H9 (cell line): ENCODE measurements at regions not wholly inside any gene's neighbourhood (a gene's known extent, or its start where the extent isn't known, plus 50 kb on each side); places are given as distances from the start of the nearest gene placed in this dataset.

ENCODE experiments used
- DNase-seq: peaks from one replicate; pipeline ENCODE4 v3.0.0-alpha.2; 2017
- H2AFZ ChIP-seq: one replicate; pipeline ENCODE4 v1.6.1; 2013; ENCODE audit warnings: mild to moderate bottlenecking, low read length, control low read depth, moderate library complexity
- H2AK5ac ChIP-seq: 2 replicates; pipeline ENCODE4 v1.6.1; 2013; ENCODE audit warnings: low read length, control low read depth, mixed read lengths; ENCODE audit not compliant: insufficient read length
- H2BK120ac ChIP-seq: one replicate; pipeline ENCODE4 v1.6.1; 2013; ENCODE audit warnings: low read depth, mild to moderate bottlenecking, low read length, control low read depth, inconsistent platforms; ENCODE audit not compliant: poor library complexity, severe bottlenecking
- H2BK12ac ChIP-seq: 2 replicates; pipeline ENCODE4 v1.6.1; 2013; ENCODE audit warnings: low read length, control low read depth, mixed read lengths, low read depth; ENCODE audit not compliant: insufficient read length
- H2BK15ac ChIP-seq: 2 replicates; pipeline ENCODE4 v1.6.1; 2013; ENCODE audit warnings: low read depth, low read length, control low read depth
- H2BK20ac ChIP-seq: one replicate; pipeline ENCODE4 v1.6.1; 2013; ENCODE audit warnings: low read depth, mild to moderate bottlenecking, low read length, control low read depth, inconsistent platforms; ENCODE audit not compliant: poor library complexity, severe bottlenecking
- H2BK5ac ChIP-seq: 2 replicates; pipeline ENCODE4 v1.6.1; 2013; ENCODE audit warnings: low read length, control low read depth, mixed read lengths; ENCODE audit not compliant: insufficient read length
- H3K14ac ChIP-seq: 2 replicates; pipeline ENCODE4 v1.6.1; 2013; ENCODE audit warnings: low read length, control low read depth; ENCODE audit not compliant: insufficient read depth
- H3K18ac ChIP-seq: 2 replicates; pipeline ENCODE4 v1.6.1; 2013; ENCODE audit warnings: low read depth, mild to moderate bottlenecking, mixed read lengths, low read length, control low read depth; ENCODE audit not compliant: insufficient read length
- H3K23ac ChIP-seq: 2 replicates; pipeline ENCODE4 v1.6.1; 2013; ENCODE audit warnings: low read length, control low read depth, mixed read lengths, low read depth; ENCODE audit not compliant: insufficient read length
- H3K23me2 ChIP-seq: 2 replicates; pipeline ENCODE4 v1.6.1; 2013; ENCODE audit warnings: low read depth, mild to moderate bottlenecking, mixed read lengths, low read length, control low read depth; ENCODE audit not compliant: insufficient read length, poor library complexity, severe bottlenecking
- H3K27ac ChIP-seq: 2 replicates; pipeline ENCODE4 v1.5.1; 2013; ENCODE audit warnings: low read length, control low read depth, mixed read lengths, low read depth; ENCODE audit not compliant: insufficient read length
- H3K27me3 ChIP-seq: 2 replicates; pipeline ENCODE4 v1.6.1; 2013; ENCODE audit warnings: low read length, control low read depth, inconsistent platforms; ENCODE audit not compliant: insufficient read depth
- H3K4ac ChIP-seq: 2 replicates; pipeline ENCODE4 v1.6.1; 2013; ENCODE audit warnings: low read depth, mild to moderate bottlenecking, control low read depth, inconsistent platforms, low read length, moderate library complexity
- H3K4me1 ChIP-seq: 2 replicates; pipeline ENCODE4 v1.6.1; 2013; ENCODE audit warnings: low read length, control low read depth, inconsistent platforms; ENCODE audit not compliant: insufficient read depth
- H3K4me2 ChIP-seq: 2 replicates; pipeline ENCODE4 v1.6.1; 2013; ENCODE audit warnings: low read length, control low read depth, mixed read lengths; ENCODE audit not compliant: insufficient read length, insufficient read depth
- H3K56ac ChIP-seq: 2 replicates; pipeline ENCODE4 v1.6.1; 2013; ENCODE audit warnings: low read depth, mild to moderate bottlenecking, mixed read lengths, low read length, control low read depth; ENCODE audit not compliant: insufficient read length
- H3K79me1 ChIP-seq: 2 replicates; pipeline ENCODE4 v1.6.1; 2013; ENCODE audit warnings: low read depth, mild to moderate bottlenecking, moderate library complexity, low read length, control low read depth, inconsistent platforms; ENCODE audit not compliant: insufficient read depth, poor library complexity, severe bottlenecking
- H3K79me2 ChIP-seq: 2 replicates; pipeline ENCODE4 v1.6.1; 2013; ENCODE audit warnings: low read length, control low read depth, inconsistent platforms; ENCODE audit not compliant: insufficient read depth
- H3K9ac ChIP-seq: 2 replicates; pipeline ENCODE4 v1.6.1; 2013; ENCODE audit warnings: low read length, control low read depth, mixed read lengths; ENCODE audit not compliant: insufficient read length; ENCODE audit errors: extremely low read depth
- H3K9me3 ChIP-seq: one replicate; pipeline ENCODE4 v1.6.1; 2013; ENCODE audit warnings: low read depth, low read length, inconsistent platforms; ENCODE audit not compliant: control insufficient read depth
- H3T11ph ChIP-seq: one replicate; pipeline ENCODE4 v1.6.1; 2013; ENCODE audit warnings: mild to moderate bottlenecking, low read length, control low read depth, inconsistent platforms
- H4K20me1 ChIP-seq: one replicate; pipeline ENCODE4 v1.6.1; 2013; ENCODE audit not compliant: control insufficient read depth, insufficient read length, insufficient read depth
- H4K5ac ChIP-seq: 2 replicates; pipeline ENCODE4 v1.6.1; 2013; ENCODE audit warnings: low read depth, mild to moderate bottlenecking, mixed read lengths, low read length, control low read depth; ENCODE audit not compliant: insufficient read length
- H4K8ac ChIP-seq: replicated peaks from 2 replicates; pipeline ENCODE4 v1.6.1; 2013; ENCODE audit warnings: low read length, control low read depth, mixed read lengths, low read depth; ENCODE audit not compliant: insufficient read length
- H4K91ac ChIP-seq: 2 replicates; pipeline ENCODE4 v1.6.1; 2013; ENCODE audit warnings: low read depth, mild to moderate bottlenecking, moderate library complexity, mixed read lengths, low read length, control low read depth; ENCODE audit not compliant: insufficient read length
- H3K27ac Mint-ChIP-seq, 3 experiments: 2 replicates in 2 of 3; 3 replicates in 1 of 3; pipeline ENCODE4 v1.8.0; 2020 to 2021; ENCODE audit warnings: mixed read lengths in 3 of 3, mild to moderate bottlenecking in 1 of 3, moderate library complexity in 1 of 3
- H3K27me3 Mint-ChIP-seq: 2 replicates; pipeline ENCODE4 v1.8.0; 2021; ENCODE audit warnings: low read depth, mild to moderate bottlenecking, moderate library complexity, mixed read lengths
- H3K36me3 Mint-ChIP-seq, 3 experiments: 2 replicates in 2 of 3; 3 replicates in 1 of 3; pipeline ENCODE4 v1.8.0; 2020 to 2021; ENCODE audit warnings: low read depth in 3 of 3, mixed read lengths in 3 of 3; ENCODE audit not compliant: insufficient read depth in 1 of 3
- H3K4me1 Mint-ChIP-seq, 2 experiments: 2 replicates each; pipeline ENCODE4 v1.8.0; 2020; ENCODE audit warnings: mixed read lengths in 2 of 2
- H3K4me3 Mint-ChIP-seq, 2 experiments: 2 replicates in 1 of 2; 3 replicates in 1 of 2; pipeline ENCODE4 v1.8.0; 2020 to 2021; ENCODE audit warnings: mild to moderate bottlenecking in 2 of 2, mixed read lengths in 2 of 2, moderate library complexity in 1 of 2
- H3K9me3 Mint-ChIP-seq, 2 experiments: 2 replicates in 1 of 2; 3 replicates in 1 of 2; pipeline ENCODE4 v1.8.0; 2020; ENCODE audit warnings: mild to moderate bottlenecking in 2 of 2, mixed read lengths in 2 of 2, moderate library complexity in 1 of 2
- WGBS: extraction: QIAGEN DNeasy Blood & Tissue Kit; methylation state at CpG from one replicate; pipeline ENCODE4 v1.1.7; 2013; ENCODE audit warnings: missing lambda C conversion rate, low lambda C conversion rate, mixed read lengths; ENCODE audit not compliant: insufficient read length; ENCODE audit errors: extremely low coverage; 5-methylcytosine and 5-hydroxymethylcytosine counted together
- TF ChIP-seq, protein P1 (sequence below): fragments of 200-600 bp; sonication (generic); conservative IDR thresholded peaks from 3 replicates; pipeline ENCODE4 v1.8.0; 2021; ENCODE audit warnings: antibody characterized with exemption, mild to moderate bottlenecking

DNA sequence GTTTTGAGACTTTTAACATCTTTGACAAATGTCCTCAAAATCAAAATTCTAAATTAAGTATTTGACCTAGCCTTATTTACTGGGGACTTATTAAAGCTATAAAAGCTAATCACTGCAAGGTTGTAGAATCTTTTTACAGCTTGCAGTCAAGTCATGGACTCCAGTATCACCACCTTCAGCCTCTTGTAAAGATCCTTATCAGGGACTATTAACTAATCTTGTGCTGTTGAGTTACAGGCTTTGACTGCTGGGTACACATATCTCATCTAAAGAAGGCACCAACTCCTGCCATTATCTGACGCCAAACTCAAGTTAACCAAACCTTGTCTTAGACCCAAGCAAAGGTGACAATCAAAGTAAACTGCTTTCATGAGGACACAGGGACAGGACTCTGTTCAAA lies 621.0 kb upstream of the IGFBP3 start:
- no peak overlapping the region for H2BK15ac ChIP-seq
- no peak overlapping the region for H3K4ac ChIP-seq
- H3K4me1 ChIP-seq: peaks cover 6% of the 10 kb centered on the region; the same call in 1 of the 2 replicates
- H2BK5ac ChIP-seq: no peak overlapping the region
- no peak overlapping the region for H3K56ac ChIP-seq
- no peak overlapping the region for H3T11ph ChIP-seq
- H2AK5ac ChIP-seq: no peak overlapping the region
- Mint-ChIP-seq H3K36me3 (no peaks in the 10 kb centered on the region), H3K4me3 (no peak overlapping the region), H3K9me3 (no peaks in the 10 kb centered on the region), H3K27ac (no peak overlapping the region), H3K27me3 (peaks cover 8% of the 10 kb centered on the region), H3K4me1 (peaks cover 15 to 20% of the 10 kb centered on the region in 2 experiments)
- no peak overlapping the region for H3K9ac ChIP-seq
- no peaks in the 10 kb centered on the region for H4K20me1 ChIP-seq
- H4K91ac ChIP-seq: no peak overlapping the region
- no peak overlapping the region for H2BK120ac ChIP-seq
- WGBS: no CpG with 5 or more reads among the region's 1 CpG
- no peak overlapping the region for H3K23ac ChIP-seq
- no peak overlapping the region for H2BK20ac ChIP-seq
- H3K14ac ChIP-seq: no peak overlapping the region
- no peak overlapping the region for H3K4me2 ChIP-seq
- no peak overlapping the region for H2AFZ ChIP-seq
- H2BK12ac ChIP-seq: no peak overlapping the region
- H3K18ac ChIP-seq: no peak overlapping the region
- H3K79me2 ChIP-seq: no peaks in the 10 kb centered on the region
- H3K27ac ChIP-seq: no peak overlapping the region
- TF ChIP-seq, protein P1, sequence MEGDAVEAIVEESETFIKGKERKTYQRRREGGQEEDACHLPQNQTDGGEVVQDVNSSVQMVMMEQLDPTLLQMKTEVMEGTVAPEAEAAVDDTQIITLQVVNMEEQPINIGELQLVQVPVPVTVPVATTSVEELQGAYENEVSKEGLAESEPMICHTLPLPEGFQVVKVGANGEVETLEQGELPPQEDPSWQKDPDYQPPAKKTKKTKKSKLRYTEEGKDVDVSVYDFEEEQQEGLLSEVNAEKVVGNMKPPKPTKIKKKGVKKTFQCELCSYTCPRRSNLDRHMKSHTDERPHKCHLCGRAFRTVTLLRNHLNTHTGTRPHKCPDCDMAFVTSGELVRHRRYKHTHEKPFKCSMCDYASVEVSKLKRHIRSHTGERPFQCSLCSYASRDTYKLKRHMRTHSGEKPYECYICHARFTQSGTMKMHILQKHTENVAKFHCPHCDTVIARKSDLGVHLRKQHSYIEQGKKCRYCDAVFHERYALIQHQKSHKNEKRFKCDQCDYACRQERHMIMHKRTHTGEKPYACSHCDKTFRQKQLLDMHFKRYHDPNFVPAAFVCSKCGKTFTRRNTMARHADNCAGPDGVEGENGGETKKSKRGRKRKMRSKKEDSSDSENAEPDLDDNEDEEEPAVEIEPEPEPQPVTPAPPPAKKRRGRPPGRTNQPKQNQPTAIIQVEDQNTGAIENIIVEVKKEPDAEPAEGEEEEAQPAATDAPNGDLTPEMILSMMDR: no peak
- no peaks in the 10 kb centered on the region for H3K79me1 ChIP-seq
- H4K5ac ChIP-seq: no peak overlapping the region
- H3K27me3 ChIP-seq: peaks cover under 1% of the 10 kb centered on the region; the same call in 1 of the 2 replicates
- H3K9me3 ChIP-seq: no peaks in the 10 kb centered on the region
- no peak for DNase-seq
- H4K8ac ChIP-seq: no peak overlapping the region
- no peaks in the 10 kb centered on the region for H3K23me2 ChIP-seq
